Endothelial cell of umbilical vein (primary cell): ENCODE measurements at regions not wholly inside any gene's neighbourhood (a gene's known extent, or its start where the extent isn't known, plus 50 kb on each side); places are given as distances from the start of the nearest gene placed in this dataset.

Experiments used
- CTCF ChIP-seq, 2 donors: IDR thresholded peaks; 1 replicate in 1 of 2; 2 replicates in 1 of 2; pipeline ENCODE4 v1.5.1; 2011; ENCODE audit warnings: low read length in 2 of 2, mild to moderate bottlenecking in 2 of 2, moderate library complexity in 2 of 2, control low read depth in 1 of 2, inconsistent platforms in 1 of 2, low read depth in 1 of 2; ENCODE audit not compliant: insufficient read depth in 1 of 2; ENCODE audit errors: extremely low read depth in 1 of 2
- EZH2 ChIP-seq: IDR thresholded peaks from 2 replicates; pipeline ENCODE4 v1.6.1; 2012; ENCODE audit warnings: borderline replicate concordance, low read depth, mild to moderate bottlenecking, moderate library complexity, low read length, inconsistent platforms; ENCODE audit not compliant: severe bottlenecking
- GATA2 ChIP-seq: IDR thresholded peaks from 2 replicates; pipeline ENCODE4 v1.7.0; 2011; ENCODE audit warnings: low read depth, mild to moderate bottlenecking, moderate library complexity, mixed read lengths, low read length; ENCODE audit not compliant: insufficient read length, insufficient read depth
- JUN ChIP-seq: IDR thresholded peaks from 2 replicates; pipeline ENCODE4 v1.6.1; 2011; ENCODE audit warnings: borderline replicate concordance, low read depth; ENCODE audit not compliant: insufficient read length, insufficient read depth
- MYC ChIP-seq: IDR thresholded peaks from one replicate; pipeline ENCODE4 v1.6.1; 2011; ENCODE audit warnings: mild to moderate bottlenecking, low read depth, low read length
- POLR2A ChIP-seq: IDR thresholded peaks from 2 replicates; pipeline ENCODE4 v1.6.1; 2012; ENCODE audit warnings: low read depth, mild to moderate bottlenecking, control low read depth, low read length
- POLR2AphosphoS5 ChIP-seq: IDR thresholded peaks from 2 replicates; pipeline ENCODE4 v1.6.1; 2012; ENCODE audit warnings: low read depth, mild to moderate bottlenecking, control low read depth, low read length, moderate library complexity; ENCODE audit not compliant: insufficient read depth

- TF ChIP-seq CTCF (IDR thresholded peaks at IDR 0.05; ENCODE audit: extremely low read depth in 1 of 2, insufficient read depth in 1 of 2, low read depth in 1 of 2, low read length in 2 of 2) (no peak), POLR2AphosphoS5 (no peak), EZH2 (no peak), GATA2 (no peak), MYC (no peak), POLR2A (no peak), JUN (no peak)
Measured at GRCh38 chr17:54339731-54340130, 517.0 kb downstream of the KIF2B start.
